Erythroblast (primary cell): ENCODE measurements at regions not wholly inside any gene's neighbourhood (a gene's known extent, or its start where the extent isn't known, plus 50 kb on each side); places are given as distances from the start of the nearest gene placed in this dataset.

Source experiments
- GATA1 ChIP-seq: IDR thresholded peaks from 2 replicates; pipeline ENCODE4 v1.6.1; 2011; ENCODE audit warnings: low read depth, mild to moderate bottlenecking, control low read depth, low read length, moderate library complexity
- POLR2A ChIP-seq: IDR thresholded peaks from 2 replicates; pipeline ENCODE4 v1.6.1; 2011; ENCODE audit warnings: mild to moderate bottlenecking, low read length

GRCh38 chr9:78598120-78598519, 301.2 kb downstream of the PSAT1 start:
- no peak for TF ChIP-seq POLR2A
- TF ChIP-seq GATA1: no peak
